OCI-LY7 (cell line): ENCODE measurements at regions not wholly inside any gene's neighbourhood (a gene's known extent, or its start where the extent isn't known, plus 50 kb on each side); places are given as distances from the start of the nearest gene placed in this dataset.

Experiments used
- CTCF ChIP-seq: fragments of 200-600 bp; sonication (generic); conservative IDR thresholded peaks from 2 replicates; pipeline ENCODE4 v1.5.1; 2014; ENCODE audit warnings: mild to moderate bottlenecking, antibody characterized with exemption, low read length, moderate library complexity, mixed read lengths
- EZH2phosphoT487 ChIP-seq: fragments of 200-600 bp; sonication (generic); IDR thresholded peaks from 2 replicates; pipeline ENCODE4 v1.6.1; 2018; ENCODE audit warnings: low read depth, borderline replicate concordance, mild to moderate bottlenecking, mixed run types, antibody characterized with exemption, low read length, moderate library complexity, mixed read lengths

GRCh38 chr12:94053676-94054075 is 94.7 kb upstream of the PLXNC1 start:
- no peak for TF ChIP-seq CTCF
- no peak for TF ChIP-seq EZH2phosphoT487
